Pons (tissue), 1 donor: ENCODE measurements at regions not wholly inside any gene's neighbourhood (a gene's known extent, or its start where the extent isn't known, plus 50 kb on each side); places are given as distances from the start of the nearest gene placed in this dataset.

Source experiments
- DNase-seq: peaks from one replicate; pipeline ENCODE4 v3.0.0-alpha.2; 2016; ENCODE audit warnings: low spot score

DNA sequence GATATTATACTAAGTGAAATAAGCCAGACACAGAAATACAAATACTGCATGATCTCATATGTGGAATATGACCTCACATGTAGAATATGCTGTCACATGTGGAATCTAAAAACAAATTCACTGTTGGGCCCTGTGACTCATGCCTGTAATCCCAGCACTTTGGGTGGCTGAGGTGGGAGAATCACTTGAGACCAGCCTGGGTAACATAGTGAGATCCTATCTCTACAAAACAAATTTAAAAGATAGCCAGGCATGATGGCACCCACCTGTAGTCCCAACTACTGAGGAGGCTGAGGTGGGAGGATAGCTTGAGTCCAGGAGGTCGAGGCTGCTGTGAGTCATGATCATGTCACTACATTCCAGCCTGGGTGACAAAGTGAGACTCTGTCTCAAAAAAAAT is 160.3 kb downstream of the PTEN start:
- DNase-seq: no peak

GRCh38 chr10:88026031-88026430 is 162.6 kb downstream of the PTEN start:
- no peak for DNase-seq

GRCh38 chr10:88027570-88027969 is 164.1 kb downstream of the PTEN start:
- peak; percentile 49 for DNase-seq

- DNase-seq: no peak
Measured at GRCh38 chr10:88028072-88028471, 164.6 kb downstream of the PTEN start.

DNA sequence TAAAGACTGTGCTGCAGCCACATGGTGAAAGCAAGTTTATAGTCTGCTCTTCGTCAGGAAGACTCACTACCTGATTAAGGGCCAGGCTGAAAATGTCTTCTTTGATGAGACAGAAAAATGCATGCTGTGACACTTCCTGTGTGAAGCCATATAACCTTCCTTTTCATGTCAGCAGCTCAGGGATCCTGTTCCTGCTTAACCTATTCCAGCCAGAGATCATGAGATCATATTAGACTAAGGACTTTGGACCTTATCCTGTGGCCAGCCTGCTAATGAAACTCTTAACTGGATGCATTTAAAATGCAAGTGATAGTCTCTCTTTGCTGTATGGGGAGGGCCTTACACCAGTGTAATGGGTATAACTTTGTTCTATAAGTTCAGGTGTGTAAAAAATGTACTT is 165.2 kb downstream of the PTEN start:
- no peak for DNase-seq

DNA sequence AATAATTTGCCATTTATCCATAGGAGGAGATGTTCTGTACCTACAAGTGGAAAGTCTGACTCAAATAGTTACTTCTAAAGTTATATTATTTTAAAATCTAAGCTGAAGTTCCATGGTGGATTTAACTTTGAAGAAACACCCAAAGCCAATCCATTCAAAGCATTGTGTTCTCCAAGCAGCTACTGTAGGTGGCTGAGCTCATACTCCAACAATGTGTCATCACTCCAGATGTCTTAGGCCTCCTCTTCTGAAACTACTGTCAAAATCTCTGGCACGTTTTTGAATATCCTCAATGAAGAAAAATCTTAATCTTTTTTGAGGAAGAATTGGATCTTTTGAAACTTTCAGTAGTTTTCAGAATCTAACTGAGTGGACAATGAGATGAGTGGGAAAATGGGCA is 169.1 kb downstream of the PTEN start:
- no peak for DNase-seq

GRCh38 chr10:88033385-88033784 is 170.0 kb downstream of the PTEN start:
- no peak for DNase-seq

DNA sequence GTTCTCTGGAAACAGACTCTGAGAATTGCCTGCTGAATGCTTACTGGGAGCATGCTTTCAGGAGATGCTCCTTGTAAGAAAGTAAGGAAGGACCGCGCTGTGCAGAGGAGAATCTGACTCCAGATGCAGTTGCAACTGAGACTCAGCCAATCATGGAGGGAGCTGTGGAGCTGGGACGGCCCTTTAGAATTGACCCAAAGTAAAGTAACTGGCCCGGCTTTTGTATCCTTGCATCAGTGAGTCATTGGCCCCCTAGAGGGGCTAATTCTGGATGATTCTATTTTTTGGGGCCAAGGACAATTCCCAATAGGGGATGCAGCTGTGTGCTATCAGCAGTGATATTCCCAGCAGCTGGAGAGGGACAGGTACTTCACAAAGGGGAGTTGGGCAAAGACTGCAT is 170.4 kb downstream of the PTEN start:
- no peak for DNase-seq

GRCh38 chr10:88036126-88036525 is 172.7 kb downstream of the PTEN start:
- DNase-seq: no peak

DNA sequence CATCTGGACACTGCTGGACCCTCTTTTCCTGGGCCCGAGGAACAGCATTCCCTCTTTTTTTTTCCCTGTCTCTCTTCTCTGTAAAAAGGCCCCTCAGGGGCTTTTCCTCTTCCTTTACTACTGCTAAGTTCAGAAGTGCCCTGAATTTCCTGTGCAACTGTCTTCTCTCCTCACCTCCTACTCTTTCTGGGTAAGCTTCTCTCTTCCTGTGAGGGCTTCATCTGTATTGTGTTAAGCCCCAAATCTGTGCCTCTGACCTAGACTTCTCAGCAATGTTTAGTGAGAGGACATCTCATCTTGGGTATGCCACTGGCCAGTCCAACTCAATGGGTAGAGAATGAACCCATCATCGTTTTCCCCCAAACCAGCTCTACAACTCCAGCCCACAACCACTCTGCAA is 174.2 kb downstream of the PTEN start:
- no peak for DNase-seq

- DNase-seq: no peak
Measured at GRCh38 chr10:88038268-88038667, 174.8 kb downstream of the PTEN start.

DNA sequence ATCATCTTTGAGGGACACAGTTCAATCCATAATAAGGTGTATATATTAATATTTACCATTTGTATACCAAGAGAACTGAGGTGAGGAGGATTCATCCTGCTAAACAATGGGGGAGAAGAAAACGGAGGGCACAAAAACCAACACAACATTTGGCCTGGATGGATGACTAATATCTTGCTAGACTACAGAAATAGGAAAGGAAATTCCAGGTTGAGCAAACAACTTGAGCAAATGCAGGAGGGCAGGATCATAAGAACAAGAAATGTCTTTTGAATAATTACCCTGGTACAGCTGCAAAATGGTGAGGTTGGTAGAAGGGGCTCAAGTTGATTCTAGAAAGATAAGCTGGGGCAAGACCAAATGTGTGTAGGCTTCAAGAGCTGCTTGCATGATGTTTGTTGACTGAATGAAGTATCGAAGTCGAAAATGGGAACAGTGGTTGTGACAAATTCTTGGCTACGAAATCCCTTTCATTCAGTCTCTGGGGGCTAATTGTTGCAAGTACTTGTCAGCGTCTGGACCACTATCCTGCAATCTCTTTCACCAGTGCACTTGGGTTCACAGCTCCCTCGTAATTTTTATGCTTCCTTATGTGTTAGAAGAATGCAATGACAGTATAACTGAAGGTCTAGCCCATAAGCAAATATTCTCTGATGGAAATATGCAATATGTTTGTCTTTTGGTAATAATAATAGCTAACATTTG is 176.2 kb downstream of the PTEN start:
- no peak for DNase-seq

DNA sequence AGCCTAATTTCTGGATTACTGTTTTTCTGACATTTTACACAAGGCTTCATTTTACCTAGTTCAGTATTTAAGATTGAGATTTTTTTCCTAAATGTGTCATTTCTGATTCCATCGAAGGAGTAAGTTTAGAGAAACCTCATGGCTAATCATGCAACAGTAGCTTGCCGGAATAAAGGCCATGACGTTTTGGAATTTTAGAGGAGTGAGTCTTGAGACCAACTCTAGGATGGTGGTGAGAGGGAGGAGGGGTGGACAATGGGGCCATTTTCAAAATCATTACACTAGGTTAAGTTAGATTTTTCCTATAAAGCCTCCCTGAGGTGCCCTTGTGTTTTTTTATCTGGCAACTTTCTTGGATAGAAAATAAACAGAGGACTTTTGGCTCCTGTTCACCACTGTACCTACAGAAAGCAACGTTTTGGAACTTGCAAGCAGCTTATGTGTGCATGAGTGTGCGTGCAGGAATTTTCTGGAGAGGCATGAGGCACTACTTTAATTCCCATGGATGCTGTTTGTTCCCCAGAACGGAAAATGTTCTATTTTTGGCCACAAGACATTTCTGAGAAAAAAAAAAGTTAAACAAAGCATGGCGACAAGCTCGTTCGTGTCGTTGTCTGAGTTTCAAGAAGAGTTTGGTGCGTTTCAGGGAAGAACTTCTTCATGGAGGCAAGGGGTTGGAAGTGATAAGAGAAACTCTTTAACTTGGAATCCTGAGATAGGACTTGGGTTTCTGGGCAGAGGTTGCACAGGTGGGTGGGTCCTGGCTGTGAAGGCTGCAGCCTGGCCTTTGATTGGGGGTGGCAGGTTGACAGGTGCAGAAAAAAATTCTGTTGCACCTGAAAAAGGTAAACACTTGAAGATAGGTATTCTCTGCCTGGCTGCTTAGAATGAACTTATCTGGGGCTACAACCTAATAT is 178.1 kb downstream of the PTEN start:
- DNase-seq: no peak

GRCh38 chr10:88042160-88043100 is 179.0 kb downstream of the PTEN start:
- DNase-seq: no peak

- DNase-seq: no peak
Measured at GRCh38 chr10:88045096-88045495, 181.7 kb downstream of the PTEN start.

DNA sequence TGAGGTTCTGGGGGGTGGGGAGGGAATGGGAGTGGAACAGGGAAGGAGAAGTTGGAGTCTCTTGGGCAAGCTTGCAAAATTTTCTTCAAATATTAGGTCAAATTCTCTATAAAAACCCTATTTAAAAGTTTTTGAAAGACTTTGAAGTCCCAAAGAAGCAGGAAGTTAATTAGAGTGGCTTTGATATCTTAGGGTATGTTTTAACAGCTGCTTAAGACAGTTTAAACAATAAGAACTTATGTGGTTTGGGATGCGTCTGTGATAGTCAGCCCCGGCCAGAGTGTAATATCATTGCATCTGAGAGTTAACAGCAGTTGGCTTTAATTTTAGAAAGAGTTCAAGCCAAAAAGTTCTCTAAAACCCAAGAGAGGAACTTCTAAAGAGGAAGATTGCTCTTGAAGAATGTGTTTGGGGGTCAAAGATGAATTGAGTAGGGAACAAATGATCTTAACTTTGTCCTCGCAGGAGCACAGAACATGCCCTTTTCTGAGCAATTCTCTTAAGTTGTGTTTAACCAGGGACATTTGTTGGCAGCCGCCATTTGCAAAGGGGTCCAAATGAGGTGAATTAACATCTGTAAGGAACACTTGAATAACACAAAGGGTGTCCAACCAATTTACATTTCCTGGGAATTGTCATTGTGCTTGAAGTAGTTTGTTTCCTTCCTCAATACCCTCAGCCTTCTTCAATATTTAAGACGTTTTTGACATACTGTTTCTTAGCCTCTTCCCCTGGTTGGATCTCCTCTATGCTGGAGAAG is 182.4 kb downstream of the PTEN start:
- DNase-seq: peak; percentile 66

DNA sequence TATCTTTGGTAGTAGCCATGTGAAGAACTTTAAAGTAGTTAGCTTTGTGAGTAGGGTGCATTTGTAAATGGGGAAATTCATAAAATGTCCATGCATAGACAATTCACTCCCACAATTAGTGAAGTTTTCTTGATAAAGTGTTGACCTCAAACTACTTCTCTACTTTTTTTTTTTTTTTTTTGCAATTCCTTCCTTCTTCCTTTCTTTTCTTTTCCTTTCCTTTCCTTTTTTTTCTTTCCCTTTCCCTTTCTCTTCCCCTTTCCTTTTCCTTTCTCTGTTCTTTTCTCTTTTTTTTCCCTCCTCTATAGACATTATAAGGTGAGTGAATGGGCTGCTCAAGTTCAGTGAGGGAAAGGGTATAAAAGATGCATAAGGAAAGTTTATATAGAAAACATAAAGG is 184.2 kb downstream of the PTEN start:
- no peak for DNase-seq

- DNase-seq: no peak
Measured at GRCh38 chr10:88048312-88048711, 184.9 kb downstream of the PTEN start.

- no peak for DNase-seq
Measured at GRCh38 chr10:88049204-88049603, 185.8 kb downstream of the PTEN start.

DNA sequence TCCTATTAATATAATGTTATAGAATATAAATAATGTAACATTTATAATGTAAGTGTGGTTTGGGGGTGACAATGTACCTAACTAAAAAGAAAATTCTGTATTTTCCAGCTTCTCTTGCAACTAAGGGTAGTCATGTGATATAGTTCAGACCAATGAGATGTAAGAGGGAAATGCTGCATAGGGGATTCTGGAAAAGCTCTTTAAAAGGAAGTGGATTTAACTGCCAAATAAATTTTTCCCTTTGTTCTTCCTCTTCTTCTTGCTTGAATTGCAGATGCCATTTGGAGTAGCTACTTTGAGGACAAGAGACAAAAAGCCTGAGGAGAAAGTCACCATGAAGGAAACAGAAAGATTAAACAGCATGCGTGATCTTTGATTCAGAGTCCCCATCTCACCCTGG is 194.3 kb downstream of the PTEN start:
- DNase-seq: no peak

DNA sequence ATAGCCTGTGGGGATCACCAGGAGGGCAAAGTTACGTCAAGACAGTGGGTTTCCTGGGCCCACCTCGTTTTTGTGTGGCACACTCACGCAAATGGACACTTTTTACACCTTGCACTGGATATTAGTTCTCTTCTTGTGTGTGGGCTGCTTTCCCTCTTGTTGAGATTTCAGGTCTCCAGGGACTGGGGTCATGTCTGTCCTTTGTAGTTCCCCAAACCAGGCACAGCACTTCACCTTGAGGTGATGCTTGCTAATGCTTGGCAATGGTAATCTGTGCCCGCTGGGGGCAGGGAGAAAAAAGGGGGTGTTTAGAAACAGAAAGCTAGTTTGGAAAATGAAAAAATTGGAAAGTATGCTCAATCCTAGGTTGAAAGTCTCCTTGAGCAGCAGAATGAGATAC is 195.3 kb downstream of the PTEN start:
- DNase-seq: no peak

DNA sequence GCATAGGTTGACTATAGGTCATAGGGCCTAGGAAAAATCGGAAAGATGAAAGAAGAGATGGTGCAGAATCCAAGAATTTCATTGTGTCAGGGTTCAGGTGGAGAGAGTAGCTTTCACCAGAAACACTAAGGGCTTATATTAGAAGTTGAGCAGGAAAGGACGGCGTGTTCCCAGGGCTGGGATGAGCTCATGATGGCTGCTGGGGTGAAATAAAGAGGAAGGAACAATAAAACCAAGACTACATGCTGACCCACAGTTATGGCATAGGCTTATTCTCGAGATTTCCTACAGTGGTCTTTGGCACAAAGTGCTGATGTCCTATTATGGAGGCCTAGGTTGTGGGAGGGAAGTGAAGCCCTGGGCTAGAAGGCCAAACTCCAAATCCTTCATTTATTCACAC is 195.8 kb downstream of the PTEN start:
- DNase-seq: no peak
